ENCODE measurements at regions not wholly inside any gene's neighbourhood (a gene's known extent, or its start where the extent isn't known, plus 50 kb on each side); places are given as distances from the start of the nearest gene placed in this dataset.
"Not testable (repeated sequence)": the region's sequence is repeated elsewhere in the genome, so short reads cannot be mapped to it uniquely, and the experiment has no call there.

GRCh38 chr1:55430720-55431119 lies 215.6 kb upstream of the USP24 start:
- DNase-seq; H3K4me1 ChIP-seq (ENCODE audit: control extremely low read depth in 1 of 4, control insufficient read depth in 4 of 4, insufficient read depth in 4 of 4, low read length in 3 of 4); H3K9me3 ChIP-seq (ENCODE audit: control extremely low read depth in 1 of 5, control insufficient read depth in 4 of 5, insufficient read depth in 2 of 5, low read depth in 1 of 5, low read length in 4 of 5); CTCF ChIA-PET; POLR2A ChIA-PET; H3K27me3 ChIP-seq (replicated peaks in 2 of 5; ENCODE audit: control insufficient read depth in 4 of 5, insufficient read depth in 5 of 5, low read length in 4 of 5); H3K36me3 ChIP-seq (ENCODE audit: control insufficient read depth in 4 of 4, insufficient read depth in 4 of 4, low read length in 3 of 4); H3K4me3 ChIP-seq (ENCODE audit: control insufficient read depth in 1 of 7, extremely low read depth in 1 of 7, insufficient read depth in 4 of 7, low read depth in 2 of 7, low read length in 6 of 7); H3K27ac ChIP-seq (ENCODE audit: insufficient read depth in 1 of 2, low read depth in 1 of 2, low read length in 2 of 2, poor library complexity in 1 of 2, severe bottlenecking in 2 of 2): not testable (repeated sequence)
- 89% methylated on average over 3 of the region's 3 CpGs for WGBS (ENCODE audit: insufficient coverage)

- H3K4me3 ChIP-seq (ENCODE audit: control insufficient read depth in 1 of 7, extremely low read depth in 1 of 7, insufficient read depth in 4 of 7, low read depth in 2 of 7, low read length in 6 of 7); H3K9me3 ChIP-seq (ENCODE audit: control extremely low read depth in 1 of 5, control insufficient read depth in 4 of 5, insufficient read depth in 2 of 5, low read depth in 1 of 5, low read length in 4 of 5); POLR2A ChIA-PET; H3K27me3 ChIP-seq (replicated peaks in 2 of 5; ENCODE audit: control insufficient read depth in 4 of 5, insufficient read depth in 5 of 5, low read length in 4 of 5); H3K27ac ChIP-seq (ENCODE audit: insufficient read depth in 1 of 2, low read depth in 1 of 2, low read length in 2 of 2, poor library complexity in 1 of 2, severe bottlenecking in 2 of 2); DNase-seq; CTCF ChIA-PET; H3K36me3 ChIP-seq (ENCODE audit: control insufficient read depth in 4 of 4, insufficient read depth in 4 of 4, low read length in 3 of 4); H3K4me1 ChIP-seq (ENCODE audit: control extremely low read depth in 1 of 4, control insufficient read depth in 4 of 4, insufficient read depth in 4 of 4, low read length in 3 of 4): not testable (repeated sequence)
- over 99% methylated on average over 6 of the region's 8 CpGs for WGBS (ENCODE audit: insufficient coverage)
These were observed 215.0 kb upstream of the USP24 start for GRCh38 chr1:55430206-55430605.

DNA sequence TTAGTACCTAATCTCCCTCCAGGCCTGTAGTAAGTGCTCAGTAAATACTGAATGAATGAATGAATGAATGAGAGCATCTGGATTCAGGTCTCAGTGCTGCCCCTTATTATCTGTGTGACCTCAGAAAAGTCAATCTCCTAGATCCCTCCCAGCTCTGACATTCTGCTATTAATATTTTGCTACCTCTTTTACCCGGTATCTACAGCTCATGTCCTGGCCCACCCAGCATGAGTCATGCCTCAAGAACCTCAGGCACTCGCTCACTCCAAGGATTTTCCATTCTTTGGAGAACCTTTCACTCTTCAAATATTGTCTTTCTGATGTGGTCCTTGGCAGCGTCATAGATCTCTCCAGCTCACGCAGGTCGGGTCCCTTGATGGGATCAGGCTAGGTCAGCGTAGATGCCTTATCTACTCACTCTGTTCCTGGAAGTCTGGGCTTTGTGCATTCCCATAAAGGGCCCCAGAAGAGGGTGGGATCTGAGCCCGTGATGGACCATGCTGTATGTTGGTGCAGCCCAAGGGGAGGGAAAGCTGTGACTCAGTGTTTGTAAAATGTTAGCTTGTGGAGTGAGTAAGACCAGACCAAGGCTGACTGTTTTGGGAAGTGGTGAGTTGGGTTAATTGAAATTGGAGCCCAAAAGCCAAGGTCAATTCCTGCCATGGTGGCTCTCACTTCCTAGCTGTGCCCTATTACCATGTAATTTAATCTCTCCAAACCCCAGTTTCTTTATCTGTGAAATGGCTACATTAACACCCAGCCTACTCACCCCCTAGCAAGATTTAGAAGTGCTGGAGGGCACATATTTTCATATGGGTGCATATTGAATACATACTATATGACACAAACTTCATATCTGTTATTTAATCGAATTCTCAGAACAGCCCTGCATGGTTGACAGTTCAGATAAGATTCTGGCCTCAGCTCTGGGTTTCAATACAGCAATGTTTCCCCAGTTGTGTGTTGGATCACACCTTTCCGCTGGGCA lies 214.1 kb upstream of the USP24 start:
- H3K36me3 ChIP-seq (ENCODE audit: control insufficient read depth in 4 of 4, insufficient read depth in 4 of 4, low read length in 3 of 4) = no peaks in the 10 kb centered on the region
- H3K27ac ChIP-seq (ENCODE audit: insufficient read depth in 1 of 2, low read depth in 1 of 2, low read length in 2 of 2, poor library complexity in 1 of 2, severe bottlenecking in 2 of 2) = no peak overlapping the region
- CTCF ChIA-PET = interaction anchor here (0.9 kb wide), 1 partner anchor 9 kb away, joined by 3 read pairs; no protein-coding TSS in a partner anchor
- POLR2A ChIA-PET = interaction anchor here (0.6 kb wide), 1 partner anchor 1938 kb away, joined by 5 read pairs; no protein-coding TSS in a partner anchor
- H3K4me1 ChIP-seq (ENCODE audit: control extremely low read depth in 1 of 4, control insufficient read depth in 4 of 4, insufficient read depth in 4 of 4, low read length in 3 of 4) = no peaks in the 10 kb centered on the region
- H3K9me3 ChIP-seq (ENCODE audit: control extremely low read depth in 1 of 5, control insufficient read depth in 4 of 5, insufficient read depth in 2 of 5, low read depth in 1 of 5, low read length in 4 of 5) = no peaks in the 10 kb centered on the region
- WGBS (ENCODE audit: insufficient coverage) = 92% methylated on average over 9 of the region's 9 CpGs
- no peak overlapping the region for H3K4me3 ChIP-seq (ENCODE audit: control insufficient read depth in 1 of 7, extremely low read depth in 1 of 7, insufficient read depth in 4 of 7, low read depth in 2 of 7, low read length in 6 of 7)
- no peak for DNase-seq
- H3K27me3 ChIP-seq (replicated peaks in 2 of 5; ENCODE audit: control insufficient read depth in 4 of 5, insufficient read depth in 5 of 5, low read length in 4 of 5) = peaks cover 0 to 3% (median 2%) of the 10 kb centered on the region in 5 experiments

DNA sequence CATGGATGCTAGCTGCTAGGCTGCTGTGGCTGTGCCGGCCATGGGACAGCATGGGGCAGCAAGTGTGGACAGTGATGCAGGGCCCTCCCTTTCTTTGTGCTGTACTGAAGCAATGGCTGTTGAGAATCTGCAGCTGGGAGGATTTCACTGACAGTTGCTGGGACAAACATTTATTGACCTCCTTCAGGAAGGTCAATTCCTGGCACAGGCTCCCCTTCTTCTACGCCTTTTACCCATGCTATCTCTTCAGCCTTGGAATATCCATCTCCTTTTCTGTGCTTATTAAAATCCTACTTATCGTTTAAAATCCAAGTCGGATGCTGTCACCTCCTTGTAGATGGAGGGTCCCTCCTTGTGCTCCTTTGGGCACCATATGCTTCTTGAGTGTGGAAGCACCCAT lies 213.1 kb upstream of the USP24 start:
- Histone ChIP-seq H3K4me3 (ENCODE audit: control insufficient read depth in 1 of 7, extremely low read depth in 1 of 7, insufficient read depth in 4 of 7, low read depth in 2 of 7, low read length in 6 of 7) (no peak overlapping the region), H3K9me3 (ENCODE audit: control extremely low read depth in 1 of 5, control insufficient read depth in 4 of 5, insufficient read depth in 2 of 5, low read depth in 1 of 5, low read length in 4 of 5) (no peaks in the 10 kb centered on the region), H3K27ac (ENCODE audit: insufficient read depth in 1 of 2, low read depth in 1 of 2, low read length in 2 of 2, poor library complexity in 1 of 2, severe bottlenecking in 2 of 2) (no peak overlapping the region), H3K4me1 (ENCODE audit: control extremely low read depth in 1 of 4, control insufficient read depth in 4 of 4, insufficient read depth in 4 of 4, low read length in 3 of 4) (no peaks in the 10 kb centered on the region), H3K27me3 (replicated peaks in 2 of 5; ENCODE audit: control insufficient read depth in 4 of 5, insufficient read depth in 5 of 5, low read length in 4 of 5) (peaks cover 0 to 3% (median 2%) of the 10 kb centered on the region in 5 experiments), H3K36me3 (ENCODE audit: control insufficient read depth in 4 of 4, insufficient read depth in 4 of 4, low read length in 3 of 4) (no peaks in the 10 kb centered on the region)
- no peak for DNase-seq
- POLR2A ChIA-PET = no interaction called here
- CTCF ChIA-PET = no interaction called here
- WGBS (ENCODE audit: insufficient coverage) = 96% methylated on average over 4 of the region's 4 CpGs

GRCh38 chr1:55427606-55428005 lies 212.4 kb upstream of the USP24 start:
- Histone ChIP-seq H3K36me3 (ENCODE audit: control insufficient read depth in 4 of 4, insufficient read depth in 4 of 4, low read length in 3 of 4) (no peaks in the 10 kb centered on the region), H3K9me3 (ENCODE audit: control extremely low read depth in 1 of 5, control insufficient read depth in 4 of 5, insufficient read depth in 2 of 5, low read depth in 1 of 5, low read length in 4 of 5) (no peaks in the 10 kb centered on the region), H3K27ac (ENCODE audit: insufficient read depth in 1 of 2, low read depth in 1 of 2, low read length in 2 of 2, poor library complexity in 1 of 2, severe bottlenecking in 2 of 2) (no peak overlapping the region), H3K4me1 (ENCODE audit: control extremely low read depth in 1 of 4, control insufficient read depth in 4 of 4, insufficient read depth in 4 of 4, low read length in 3 of 4) (no peaks in the 10 kb centered on the region), H3K27me3 (replicated peaks in 2 of 5; ENCODE audit: control insufficient read depth in 4 of 5, insufficient read depth in 5 of 5, low read length in 4 of 5) (peaks cover 0 to 3% (median 2%) of the 10 kb centered on the region in 5 experiments), H3K4me3 (ENCODE audit: control insufficient read depth in 1 of 7, extremely low read depth in 1 of 7, insufficient read depth in 4 of 7, low read depth in 2 of 7, low read length in 6 of 7) (no peak overlapping the region)
- POLR2A ChIA-PET = no interaction called here
- no peak for DNase-seq
- 77% methylated on average over 3 of the region's 4 CpGs for WGBS (ENCODE audit: insufficient coverage)
- CTCF ChIA-PET = no interaction called here

GRCh38 chr1:55426619-55427018 lies 211.5 kb upstream of the USP24 start:
- WGBS (ENCODE audit: insufficient coverage) = 83% methylated on average over 2 of the region's 2 CpGs
- no peaks in the 10 kb centered on the region for H3K4me1 ChIP-seq (ENCODE audit: control extremely low read depth in 1 of 4, control insufficient read depth in 4 of 4, insufficient read depth in 4 of 4, low read length in 3 of 4)
- peaks cover 0 to 3% (median 2%) of the 10 kb centered on the region in 5 experiments for H3K27me3 ChIP-seq (replicated peaks in 2 of 5; ENCODE audit: control insufficient read depth in 4 of 5, insufficient read depth in 5 of 5, low read length in 4 of 5)
- no peak overlapping the region for H3K4me3 ChIP-seq (ENCODE audit: control insufficient read depth in 1 of 7, extremely low read depth in 1 of 7, insufficient read depth in 4 of 7, low read depth in 2 of 7, low read length in 6 of 7)
- H3K9me3 ChIP-seq (ENCODE audit: control extremely low read depth in 1 of 5, control insufficient read depth in 4 of 5, insufficient read depth in 2 of 5, low read depth in 1 of 5, low read length in 4 of 5) = peaks cover 0 to 3% (median 0%) of the 10 kb centered on the region in 5 experiments
- no peak overlapping the region for H3K27ac ChIP-seq (ENCODE audit: insufficient read depth in 1 of 2, low read depth in 1 of 2, low read length in 2 of 2, poor library complexity in 1 of 2, severe bottlenecking in 2 of 2)
- no peaks in the 10 kb centered on the region for H3K36me3 ChIP-seq (ENCODE audit: control insufficient read depth in 4 of 4, insufficient read depth in 4 of 4, low read length in 3 of 4)
- POLR2A ChIA-PET = no interaction called here
- CTCF ChIA-PET = no interaction called here
- DNase-seq = no peak

DNA sequence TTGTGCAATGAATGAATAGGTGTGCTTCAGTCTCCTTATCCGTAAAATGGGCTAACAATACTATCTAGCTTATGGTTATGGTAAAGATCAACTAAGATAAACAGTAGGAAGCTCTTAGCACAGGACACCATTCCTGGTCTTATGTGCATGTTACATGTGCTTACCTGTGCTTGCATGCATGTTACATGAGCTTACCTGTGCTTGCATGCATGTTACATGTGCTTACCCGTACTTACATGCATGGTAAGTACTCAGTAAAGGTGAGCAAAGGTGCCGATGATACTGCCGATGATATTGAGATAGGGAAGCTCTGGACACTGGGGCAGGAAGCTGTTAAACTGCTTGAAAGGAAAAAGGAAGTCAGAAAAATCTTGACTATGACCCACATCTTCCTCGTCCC lies 211.0 kb upstream of the USP24 start:
- H3K36me3 ChIP-seq (ENCODE audit: control insufficient read depth in 4 of 4, insufficient read depth in 4 of 4, low read length in 3 of 4) = no peaks in the 10 kb centered on the region
- CTCF ChIA-PET = no interaction called here
- DNase-seq = no peak
- WGBS (ENCODE audit: insufficient coverage) = no CpG with 5 or more reads among the region's 5 CpGs
- no peaks in the 10 kb centered on the region for H3K4me1 ChIP-seq (ENCODE audit: control extremely low read depth in 1 of 4, control insufficient read depth in 4 of 4, insufficient read depth in 4 of 4, low read length in 3 of 4)
- POLR2A ChIA-PET = no interaction called here
- no peak overlapping the region for H3K4me3 ChIP-seq (ENCODE audit: control insufficient read depth in 1 of 7, extremely low read depth in 1 of 7, insufficient read depth in 4 of 7, low read depth in 2 of 7, low read length in 6 of 7)
- H3K27ac ChIP-seq (ENCODE audit: insufficient read depth in 1 of 2, low read depth in 1 of 2, low read length in 2 of 2, poor library complexity in 1 of 2, severe bottlenecking in 2 of 2) = no peak overlapping the region
- H3K27me3 ChIP-seq (replicated peaks in 2 of 5; ENCODE audit: control insufficient read depth in 4 of 5, insufficient read depth in 5 of 5, low read length in 4 of 5) = peaks cover 0 to 3% (median 2%) of the 10 kb centered on the region in 5 experiments
- H3K9me3 ChIP-seq (ENCODE audit: control extremely low read depth in 1 of 5, control insufficient read depth in 4 of 5, insufficient read depth in 2 of 5, low read depth in 1 of 5, low read length in 4 of 5) = peaks cover 0 to 3% (median 0%) of the 10 kb centered on the region in 5 experiments

Data from common myeloid progenitor, CD34-positive (primary cell).